ENCODE measurements at regions not wholly inside any gene's neighbourhood (a gene's known extent, or its start where the extent isn't known, plus 50 kb on each side); places are given as distances from the start of the nearest gene placed in this dataset.
A peak's percentile ranks its signal among the peaks of the same experiment; 100 is the strongest.

GRCh38 chr11:130766650-130767565, 149.4 kb downstream of the SNX19 start:
- Histone ChIP-seq H3K9me3 (ENCODE audit: control insufficient read depth, low read length) (no peaks in the 10 kb centered on the region), H2AK5ac (ENCODE audit: low read length, severe bottlenecking) (no peak overlapping the region), H3K9ac (ENCODE audit: low read length) (no peak overlapping the region), H3K79me1 (replicated peaks; ENCODE audit: low read length, poor library complexity, severe bottlenecking) (no peaks in the 10 kb centered on the region), H3K4me2 (ENCODE audit: low read length, poor library complexity, severe bottlenecking) (no peak overlapping the region), H3K4me3 (ENCODE audit: insufficient read depth in 1 of 2, low read depth in 1 of 2, low read length in 2 of 2) (no peak overlapping the region), H2AFZ (ENCODE audit: low read depth, low read length) (no peak overlapping the region), H3K4me1 (ENCODE audit: control insufficient read depth, insufficient read depth, low read depth, low read length) (peaks cover 14% of the 10 kb centered on the region), H2BK5ac (ENCODE audit: low read depth, low read length, poor library complexity, severe bottlenecking) (no peak overlapping the region), H3K27ac (ENCODE audit: low read length, poor library complexity, severe bottlenecking) (no peak overlapping the region), H2BK120ac (ENCODE audit: low read depth, low read length) (no peak overlapping the region), H4K8ac (ENCODE audit: low read length) (no peak overlapping the region), H2BK15ac (ENCODE audit: low read depth, poor library complexity, severe bottlenecking) (peak overlapping the region; percentile 77), H3K36me3 (ENCODE audit: control insufficient read depth in 1 of 2, insufficient read depth in 2 of 2, low read depth in 1 of 2, low read length in 2 of 2) (no peaks in the 10 kb centered on the region), H3K4ac (ENCODE audit: low read depth in 1 of 2, low read length in 2 of 2) (no peak overlapping the region), H3K23ac (ENCODE audit: low read length in 2 of 2) (no peak overlapping the region), H3K27me3 (ENCODE audit: control insufficient read depth in 1 of 2, insufficient read depth in 1 of 2, low read length in 2 of 2) (peaks cover 0 to 52% of the 10 kb centered on the region in 2 experiments), H3K18ac (ENCODE audit: low read depth in 1 of 2, low read length in 2 of 2) (no peak overlapping the region), H3K14ac (ENCODE audit: low read length in 2 of 2) (no peak overlapping the region), H4K91ac (ENCODE audit: low read length) (no peak overlapping the region), H2BK12ac (ENCODE audit: low read length in 2 of 2) (no peak overlapping the region)
- WGBS = 77% methylated on average over 3 of the region's 3 CpGs
- DNase-seq = no peak

- H2BK12ac ChIP-seq (ENCODE audit: low read length in 2 of 2) = no peak overlapping the region
- H3K4ac ChIP-seq (ENCODE audit: low read depth in 1 of 2, low read length in 2 of 2) = no peak overlapping the region
- H2AK5ac ChIP-seq (ENCODE audit: low read length, severe bottlenecking) = no peak overlapping the region
- 94% methylated on average over 5 of the region's 8 CpGs for WGBS
- H3K14ac ChIP-seq (ENCODE audit: low read length in 2 of 2) = no peak overlapping the region
- H3K4me1 ChIP-seq (ENCODE audit: control insufficient read depth, insufficient read depth, low read depth, low read length) = peaks cover 18% of the 10 kb centered on the region
- no peak overlapping the region for H2BK120ac ChIP-seq (ENCODE audit: low read depth, low read length)
- no peaks in the 10 kb centered on the region for H3K9me3 ChIP-seq (ENCODE audit: control insufficient read depth, low read length)
- no peak overlapping the region for H3K4me3 ChIP-seq (ENCODE audit: insufficient read depth in 1 of 2, low read depth in 1 of 2, low read length in 2 of 2)
- H3K9ac ChIP-seq (ENCODE audit: low read length) = no peak overlapping the region
- peak; percentile 22 for DNase-seq
- no peak overlapping the region for H2BK5ac ChIP-seq (ENCODE audit: low read depth, low read length, poor library complexity, severe bottlenecking)
- no peak overlapping the region for H4K8ac ChIP-seq (ENCODE audit: low read length)
- peaks cover 0 to 37% of the 10 kb centered on the region in 2 experiments for H3K27me3 ChIP-seq (ENCODE audit: control insufficient read depth in 1 of 2, insufficient read depth in 1 of 2, low read length in 2 of 2)
- no peak overlapping the region for H3K18ac ChIP-seq (ENCODE audit: low read depth in 1 of 2, low read length in 2 of 2)
- H3K23ac ChIP-seq (ENCODE audit: low read length in 2 of 2) = no peak overlapping the region
- no peak overlapping the region for H4K91ac ChIP-seq (ENCODE audit: low read length)
- H3K36me3 ChIP-seq (ENCODE audit: control insufficient read depth in 1 of 2, insufficient read depth in 2 of 2, low read depth in 1 of 2, low read length in 2 of 2) = no peaks in the 10 kb centered on the region
- no peak overlapping the region for H3K4me2 ChIP-seq (ENCODE audit: low read length, poor library complexity, severe bottlenecking)
- no peak overlapping the region for H2BK15ac ChIP-seq (ENCODE audit: low read depth, poor library complexity, severe bottlenecking)
- no peak overlapping the region for H3K27ac ChIP-seq (ENCODE audit: low read length, poor library complexity, severe bottlenecking)
- H2AFZ ChIP-seq (ENCODE audit: low read depth, low read length) = no peak overlapping the region
- H3K79me1 ChIP-seq (replicated peaks; ENCODE audit: low read length, poor library complexity, severe bottlenecking) = no peaks in the 10 kb centered on the region
Observed at GRCh38 chr11:130769782-130770535, 146.3 kb downstream of the SNX19 start.

- H3K4me2 ChIP-seq (ENCODE audit: low read length, poor library complexity, severe bottlenecking) = no peak overlapping the region
- no peaks in the 10 kb centered on the region for H3K36me3 ChIP-seq (ENCODE audit: control insufficient read depth in 1 of 2, insufficient read depth in 2 of 2, low read depth in 1 of 2, low read length in 2 of 2)
- peak overlapping the region; percentile 62 for H4K8ac ChIP-seq (ENCODE audit: low read length)
- H2BK5ac ChIP-seq (ENCODE audit: low read depth, low read length, poor library complexity, severe bottlenecking) = no peak overlapping the region
- H2AFZ ChIP-seq (ENCODE audit: low read depth, low read length) = no peak overlapping the region
- H3K27ac ChIP-seq (ENCODE audit: low read length, poor library complexity, severe bottlenecking) = no peak overlapping the region
- peak overlapping the region; percentile 49 for H2AK5ac ChIP-seq (ENCODE audit: low read length, severe bottlenecking)
- peak; percentile 61 for DNase-seq
- WGBS = 77% methylated on average over 4 of the region's 7 CpGs
- no peak overlapping the region for H4K91ac ChIP-seq (ENCODE audit: low read length)
- H3K4me3 ChIP-seq (ENCODE audit: insufficient read depth in 1 of 2, low read depth in 1 of 2, low read length in 2 of 2) = peak overlapping the region in 1 of 2 experiments; percentile 41
- peaks cover 17% of the 10 kb centered on the region for H3K4me1 ChIP-seq (ENCODE audit: control insufficient read depth, insufficient read depth, low read depth, low read length)
- no peak overlapping the region for H2BK15ac ChIP-seq (ENCODE audit: low read depth, poor library complexity, severe bottlenecking)
- no peak overlapping the region for H2BK120ac ChIP-seq (ENCODE audit: low read depth, low read length)
- H3K14ac ChIP-seq (ENCODE audit: low read length in 2 of 2) = no peak overlapping the region
- H2BK12ac ChIP-seq (ENCODE audit: low read length in 2 of 2) = peak overlapping the region in 1 of 2 experiments; percentile 33
- no peak overlapping the region for H3K23ac ChIP-seq (ENCODE audit: low read length in 2 of 2)
- no peak overlapping the region for H3K4ac ChIP-seq (ENCODE audit: low read depth in 1 of 2, low read length in 2 of 2)
- H3K18ac ChIP-seq (ENCODE audit: low read depth in 1 of 2, low read length in 2 of 2) = peak overlapping the region; percentile 16 to 44
- H3K27me3 ChIP-seq (ENCODE audit: control insufficient read depth in 1 of 2, insufficient read depth in 1 of 2, low read length in 2 of 2) = peaks cover 0 to 20% of the 10 kb centered on the region in 2 experiments
- no peaks in the 10 kb centered on the region for H3K9me3 ChIP-seq (ENCODE audit: control insufficient read depth, low read length)
- no peaks in the 10 kb centered on the region for H3K79me1 ChIP-seq (replicated peaks; ENCODE audit: low read length, poor library complexity, severe bottlenecking)
- peak overlapping the region; percentile 65 for H3K9ac ChIP-seq (ENCODE audit: low read length)
Observed at GRCh38 chr11:130771708-130772107, 144.6 kb downstream of the SNX19 start.
